ENCODE measurements at regions not wholly inside any gene's neighbourhood (a gene's known extent, or its start where the extent isn't known, plus 50 kb on each side); places are given as distances from the start of the nearest gene placed in this dataset.
A peak's percentile ranks its signal among the peaks of the same experiment; 100 is the strongest.

DNA sequence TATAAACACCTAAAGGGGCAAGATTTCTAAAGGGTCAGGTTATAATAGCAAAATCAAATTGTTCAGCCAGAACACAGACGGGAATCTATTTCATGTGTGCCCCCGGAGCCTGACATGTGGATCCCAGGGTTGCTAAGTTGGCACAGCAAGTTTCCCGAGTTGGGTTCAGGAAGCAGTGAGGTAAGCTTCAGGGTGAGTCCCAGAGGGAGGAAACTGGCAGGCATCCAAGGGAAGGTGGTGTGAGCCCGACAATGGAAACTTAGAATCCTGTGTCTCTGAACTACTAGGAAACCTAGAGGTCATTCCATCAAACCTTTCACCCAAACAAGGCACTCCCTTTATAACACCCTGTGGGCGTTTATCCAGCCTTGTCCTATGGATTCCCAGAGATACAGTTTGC lies 98.4 kb downstream of the ADRB2 start:
- Histone ChIP-seq H3K4me1 (peaks cover 0 to 16% (median 6%) of the 10 kb centered on the region in 9 donors), H3K36me3 (no peaks in the 10 kb centered on the region), H3K9me3 (peaks cover 0 to 6% (median 0%) of the 10 kb centered on the region in 11 donors), H3K27me3 (no peaks in the 10 kb centered on the region), H3K4me3 (no peak overlapping the region), H3K27ac (no peak overlapping the region)
- TF ChIP-seq, protein P1, sequence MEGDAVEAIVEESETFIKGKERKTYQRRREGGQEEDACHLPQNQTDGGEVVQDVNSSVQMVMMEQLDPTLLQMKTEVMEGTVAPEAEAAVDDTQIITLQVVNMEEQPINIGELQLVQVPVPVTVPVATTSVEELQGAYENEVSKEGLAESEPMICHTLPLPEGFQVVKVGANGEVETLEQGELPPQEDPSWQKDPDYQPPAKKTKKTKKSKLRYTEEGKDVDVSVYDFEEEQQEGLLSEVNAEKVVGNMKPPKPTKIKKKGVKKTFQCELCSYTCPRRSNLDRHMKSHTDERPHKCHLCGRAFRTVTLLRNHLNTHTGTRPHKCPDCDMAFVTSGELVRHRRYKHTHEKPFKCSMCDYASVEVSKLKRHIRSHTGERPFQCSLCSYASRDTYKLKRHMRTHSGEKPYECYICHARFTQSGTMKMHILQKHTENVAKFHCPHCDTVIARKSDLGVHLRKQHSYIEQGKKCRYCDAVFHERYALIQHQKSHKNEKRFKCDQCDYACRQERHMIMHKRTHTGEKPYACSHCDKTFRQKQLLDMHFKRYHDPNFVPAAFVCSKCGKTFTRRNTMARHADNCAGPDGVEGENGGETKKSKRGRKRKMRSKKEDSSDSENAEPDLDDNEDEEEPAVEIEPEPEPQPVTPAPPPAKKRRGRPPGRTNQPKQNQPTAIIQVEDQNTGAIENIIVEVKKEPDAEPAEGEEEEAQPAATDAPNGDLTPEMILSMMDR (IDR thresholded peaks at IDR 0.05), result no peak
- ATAC-seq (peak in 5 of 8 donors; percentile 18 to 61 (median 51)), DNase-seq (peak; percentile 30 to 64)
- intact Hi-C loops (cut with DNase I), result loop anchor here in 1 of 10 donors (10.0 kb wide), 1 partner anchor 50 kb away; no protein-coding TSS in a partner anchor
- 52 to 61% methylated on average over 5 of the region's 5 CpGs for WGBS, 2 donors

DNA sequence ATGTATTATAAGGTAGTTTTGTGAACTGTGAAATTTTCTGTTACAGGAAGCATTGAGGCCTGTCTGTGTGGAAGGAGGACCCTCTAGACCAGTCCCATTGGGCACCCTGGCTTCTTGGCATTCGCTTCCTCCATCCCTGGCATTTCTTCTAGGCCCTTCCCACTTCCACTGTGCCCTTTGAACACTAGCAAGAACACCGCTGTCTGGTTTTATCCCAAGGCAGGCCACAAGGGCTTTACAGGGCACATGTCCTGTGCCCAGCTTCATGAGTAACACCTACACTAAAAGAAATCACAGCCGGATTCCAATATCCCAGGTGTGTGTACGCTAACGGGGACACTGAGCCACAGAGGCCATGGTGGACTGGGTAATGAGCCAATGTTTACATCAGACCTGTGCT lies 99.8 kb downstream of the ADRB2 start:
- peaks cover 0 to 6% (median 0%) of the 10 kb centered on the region in 11 donors for H3K9me3 ChIP-seq
- 97 to 98% methylated on average over 5 of the region's 5 CpGs for WGBS, 2 donors
- H3K27ac ChIP-seq, result no peak overlapping the region
- TF ChIP-seq, protein P1 (IDR thresholded peaks at IDR 0.05), result no peak
- ATAC-seq (no peak), DNase-seq (no peak)
- H3K27me3 ChIP-seq, result no peaks in the 10 kb centered on the region
- intact Hi-C loops (cut with DNase I), result loop anchor here in 1 of 10 donors (10.0 kb wide), 1 partner anchor 51 kb away; no protein-coding TSS in a partner anchor
- H3K36me3 ChIP-seq, result no peaks in the 10 kb centered on the region
- H3K4me3 ChIP-seq, result no peak overlapping the region
- peaks cover 0 to 16% (median 6%) of the 10 kb centered on the region in 9 donors for H3K4me1 ChIP-seq

DNA sequence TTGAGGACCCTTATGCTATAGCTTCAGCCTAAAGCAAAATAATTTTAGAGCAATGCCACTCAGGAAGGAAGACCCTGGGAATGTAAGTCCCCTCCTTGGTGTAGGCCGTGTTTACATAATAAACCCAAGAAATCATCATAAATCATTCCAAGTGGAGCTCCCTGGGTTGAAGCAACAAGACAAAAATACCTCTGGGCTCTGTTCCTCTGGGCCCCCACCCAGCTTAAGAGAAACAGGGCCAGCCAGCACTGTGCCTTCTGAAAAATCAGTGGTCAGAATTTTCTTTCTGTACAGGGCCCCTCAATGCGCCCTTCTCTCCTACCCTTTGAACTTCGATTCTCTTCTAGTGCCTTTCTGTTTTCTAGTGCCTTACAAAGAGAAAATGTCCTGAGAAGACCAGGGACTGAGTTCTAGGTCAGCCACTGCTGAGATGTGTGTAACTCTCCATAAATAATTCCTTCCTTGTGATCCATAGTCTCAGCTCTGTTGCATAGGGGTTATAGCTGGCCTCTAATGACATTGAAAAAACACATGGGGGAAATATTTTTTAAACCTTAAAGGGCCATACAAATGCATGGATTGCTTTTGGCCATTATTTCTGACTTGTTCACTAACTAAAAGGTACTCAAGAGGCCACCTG lies 101.0 kb downstream of the ADRB2 start:
- Histone ChIP-seq H3K4me1 (peaks cover 0 to 16% (median 6%) of the 10 kb centered on the region in 9 donors), H3K36me3 (no peaks in the 10 kb centered on the region), H3K4me3 (no peak overlapping the region), H3K27me3 (no peaks in the 10 kb centered on the region), H3K27ac (no peak overlapping the region), H3K9me3 (peaks cover 0 to 6% (median 0%) of the 10 kb centered on the region in 11 donors)
- intact Hi-C loops (cut with DNase I), result loop anchor here in 1 of 10 donors (10.0 kb wide), 1 partner anchor 53 kb away; no protein-coding TSS in a partner anchor
- no peak for DNase-seq
- ATAC-seq, result no peak
- TF ChIP-seq, protein P1 (IDR thresholded peaks at IDR 0.05), result no peak
- WGBS, 2 donors, result 91 to 92% methylated on average over 3 of the region's 3 CpGs

DNA sequence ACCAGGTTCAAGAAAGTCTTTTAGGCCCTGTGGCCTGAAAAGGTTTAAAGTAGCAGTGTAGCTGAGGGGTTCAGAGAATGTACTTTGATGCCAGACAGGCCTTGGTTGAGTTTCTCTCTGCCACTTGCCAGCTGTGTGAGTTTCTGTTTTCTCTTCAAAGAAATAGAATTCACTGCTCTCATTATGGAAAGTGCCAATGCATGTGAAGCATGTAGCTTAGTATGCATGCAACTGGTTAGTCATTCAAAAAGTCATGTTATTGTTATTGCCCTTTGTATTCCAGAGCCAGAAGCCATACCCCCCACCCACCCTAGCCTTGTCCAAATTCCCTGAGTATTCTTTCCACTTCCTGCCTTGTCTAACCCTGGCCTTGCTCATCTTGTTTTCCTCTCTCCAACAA lies 101.7 kb downstream of the ADRB2 start:
- ATAC-seq (no peak), DNase-seq (no peak)
- TF ChIP-seq, protein P1 (IDR thresholded peaks at IDR 0.05), result no peak
- Histone ChIP-seq H3K27ac (no peak overlapping the region), H3K4me1 (peaks cover 0 to 16% (median 6%) of the 10 kb centered on the region in 9 donors), H3K36me3 (no peaks in the 10 kb centered on the region), H3K9me3 (peaks cover 0 to 6% (median 0%) of the 10 kb centered on the region in 11 donors), H3K27me3 (no peaks in the 10 kb centered on the region), H3K4me3 (no peak overlapping the region)
- intact Hi-C loops (cut with DNase I), result loop anchor here in 1 of 10 donors (10.0 kb wide), 1 partner anchor 53 kb away; no protein-coding TSS in a partner anchor

Measured in heart right ventricle (tissue), 16 donors.